WTC11 (cell line): ENCODE measurements at regions not wholly inside any gene's neighbourhood (a gene's known extent, or its start where the extent isn't known, plus 50 kb on each side); places are given as distances from the start of the nearest gene placed in this dataset.

Source experiments
- ATF6 ChIP-seq: sonication (generic); formaldehyde crosslinking; IDR thresholded peaks from 2 replicates; pipeline ENCODE4 v1.8.1; 2023; ENCODE audit warnings: mild to moderate bottlenecking, missing genetic modification reagents
- JUN ChIP-seq: sonication (generic); formaldehyde crosslinking; IDR thresholded peaks from 2 replicates; pipeline ENCODE4 v1.8.0; 2023; ENCODE audit warnings: mild to moderate bottlenecking, missing genetic modification reagents
- KAT7 ChIP-seq: sonication (generic); formaldehyde crosslinking; IDR thresholded peaks from 2 replicates; pipeline ENCODE4 v1.8.1; 2023; ENCODE audit warnings: missing genetic modification reagents, mild to moderate bottlenecking, borderline replicate concordance
- NFATC4 ChIP-seq: fragments of 250-450 bp; sonication (Bioruptor Pico); IDR thresholded peaks from 2 replicates; pipeline ENCODE4 v1.9.0; 2021; ENCODE audit warnings: mild to moderate bottlenecking
- NR1H2 ChIP-seq: sonication (generic); formaldehyde crosslinking; IDR thresholded peaks from 2 replicates; pipeline ENCODE4 v1.9.0; 2021; ENCODE audit warnings: mild to moderate bottlenecking, moderate library complexity, missing genetic modification reagents
- NR2C2 ChIP-seq: sonication (generic); formaldehyde crosslinking; IDR thresholded peaks from 2 replicates; pipeline ENCODE4 v1.8.0; 2022; ENCODE audit warnings: mild to moderate bottlenecking, missing genetic modification reagents
- SP1 ChIP-seq: sonication (generic); formaldehyde crosslinking; conservative IDR thresholded peaks from 2 replicates; pipeline ENCODE4 v1.8.1; 2022; ENCODE audit warnings: missing genetic modification reagents
- TCF7 ChIP-seq: sonication (generic); formaldehyde crosslinking; IDR thresholded peaks from 2 replicates; pipeline ENCODE4 v1.8.0; 2022; ENCODE audit warnings: mild to moderate bottlenecking, low read depth, missing genetic modification reagents, moderate library complexity
- ZNF232 ChIP-seq: sonication (generic); formaldehyde crosslinking; IDR thresholded peaks from 2 replicates; pipeline ENCODE4 v1.8.0; 2022; ENCODE audit warnings: mild to moderate bottlenecking, missing genetic modification reagents
- TF ChIP-seq, protein P1 (sequence below): fragments of 200-600 bp; IDR thresholded peaks from 2 replicates; pipeline ENCODE4 v1.8.0; 2022; ENCODE audit warnings: antibody characterized with exemption

DNA sequence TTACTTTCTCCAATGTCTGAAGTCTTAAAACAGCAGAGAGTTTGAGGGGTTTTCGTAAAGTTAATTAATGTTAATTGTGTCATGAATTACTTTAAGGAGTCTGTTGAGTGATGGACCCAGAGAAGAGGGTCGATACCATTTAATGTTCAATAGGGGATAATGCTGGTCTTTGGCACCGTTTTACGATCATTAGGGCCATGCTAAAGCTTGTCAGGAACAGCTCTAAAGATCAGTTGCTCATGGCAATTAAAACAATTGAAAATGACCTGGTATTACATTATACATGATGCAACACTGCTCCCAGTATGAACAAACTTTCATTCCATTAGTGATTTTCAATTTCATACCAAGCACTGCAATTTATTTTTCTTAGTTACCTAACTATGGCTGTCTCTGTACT, 296.9 kb downstream of the ETV1 start:
- no peak for TF ChIP-seq SP1 (CRISPR knock-in tag)
- no peak for TF ChIP-seq NFATC4
- TF ChIP-seq, protein P1, sequence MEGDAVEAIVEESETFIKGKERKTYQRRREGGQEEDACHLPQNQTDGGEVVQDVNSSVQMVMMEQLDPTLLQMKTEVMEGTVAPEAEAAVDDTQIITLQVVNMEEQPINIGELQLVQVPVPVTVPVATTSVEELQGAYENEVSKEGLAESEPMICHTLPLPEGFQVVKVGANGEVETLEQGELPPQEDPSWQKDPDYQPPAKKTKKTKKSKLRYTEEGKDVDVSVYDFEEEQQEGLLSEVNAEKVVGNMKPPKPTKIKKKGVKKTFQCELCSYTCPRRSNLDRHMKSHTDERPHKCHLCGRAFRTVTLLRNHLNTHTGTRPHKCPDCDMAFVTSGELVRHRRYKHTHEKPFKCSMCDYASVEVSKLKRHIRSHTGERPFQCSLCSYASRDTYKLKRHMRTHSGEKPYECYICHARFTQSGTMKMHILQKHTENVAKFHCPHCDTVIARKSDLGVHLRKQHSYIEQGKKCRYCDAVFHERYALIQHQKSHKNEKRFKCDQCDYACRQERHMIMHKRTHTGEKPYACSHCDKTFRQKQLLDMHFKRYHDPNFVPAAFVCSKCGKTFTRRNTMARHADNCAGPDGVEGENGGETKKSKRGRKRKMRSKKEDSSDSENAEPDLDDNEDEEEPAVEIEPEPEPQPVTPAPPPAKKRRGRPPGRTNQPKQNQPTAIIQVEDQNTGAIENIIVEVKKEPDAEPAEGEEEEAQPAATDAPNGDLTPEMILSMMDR, result no peak
- TF ChIP-seq JUN (CRISPR knock-in tag), result no peak
- TF ChIP-seq NR2C2 (CRISPR knock-in tag), result no peak
- no peak for TF ChIP-seq ZNF232
- TF ChIP-seq NR1H2, result no peak
- TF ChIP-seq KAT7, result no peak
- no peak for TF ChIP-seq TCF7 (CRISPR knock-in tag)
- TF ChIP-seq ATF6 (CRISPR knock-in tag), result no peak
